H9 (cell line): ENCODE measurements at regions not wholly inside any gene's neighbourhood (a gene's known extent, or its start where the extent isn't known, plus 50 kb on each side); places are given as distances from the start of the nearest gene placed in this dataset.

Experiments used
- DNase-seq: peaks from one replicate; pipeline ENCODE4 v3.0.0-alpha.2; 2017
- H2AFZ ChIP-seq: one replicate; pipeline ENCODE4 v1.6.1; 2013; ENCODE audit warnings: mild to moderate bottlenecking, low read length, control low read depth, moderate library complexity
- H2AK5ac ChIP-seq: 2 replicates; pipeline ENCODE4 v1.6.1; 2013; ENCODE audit warnings: low read length, control low read depth, mixed read lengths; ENCODE audit not compliant: insufficient read length
- H2BK120ac ChIP-seq: one replicate; pipeline ENCODE4 v1.6.1; 2013; ENCODE audit warnings: low read depth, mild to moderate bottlenecking, low read length, control low read depth, inconsistent platforms; ENCODE audit not compliant: poor library complexity, severe bottlenecking
- H2BK12ac ChIP-seq: 2 replicates; pipeline ENCODE4 v1.6.1; 2013; ENCODE audit warnings: low read length, control low read depth, mixed read lengths, low read depth; ENCODE audit not compliant: insufficient read length
- H2BK15ac ChIP-seq: 2 replicates; pipeline ENCODE4 v1.6.1; 2013; ENCODE audit warnings: low read depth, low read length, control low read depth
- H2BK20ac ChIP-seq: one replicate; pipeline ENCODE4 v1.6.1; 2013; ENCODE audit warnings: low read depth, mild to moderate bottlenecking, low read length, control low read depth, inconsistent platforms; ENCODE audit not compliant: poor library complexity, severe bottlenecking
- H2BK5ac ChIP-seq: 2 replicates; pipeline ENCODE4 v1.6.1; 2013; ENCODE audit warnings: low read length, control low read depth, mixed read lengths; ENCODE audit not compliant: insufficient read length
- H3K14ac ChIP-seq: 2 replicates; pipeline ENCODE4 v1.6.1; 2013; ENCODE audit warnings: low read length, control low read depth; ENCODE audit not compliant: insufficient read depth
- H3K18ac ChIP-seq: 2 replicates; pipeline ENCODE4 v1.6.1; 2013; ENCODE audit warnings: low read depth, mild to moderate bottlenecking, mixed read lengths, low read length, control low read depth; ENCODE audit not compliant: insufficient read length
- H3K23ac ChIP-seq: 2 replicates; pipeline ENCODE4 v1.6.1; 2013; ENCODE audit warnings: low read length, control low read depth, mixed read lengths, low read depth; ENCODE audit not compliant: insufficient read length
- H3K23me2 ChIP-seq: 2 replicates; pipeline ENCODE4 v1.6.1; 2013; ENCODE audit warnings: low read depth, mild to moderate bottlenecking, mixed read lengths, low read length, control low read depth; ENCODE audit not compliant: insufficient read length, poor library complexity, severe bottlenecking
- H3K27ac ChIP-seq: 2 replicates; pipeline ENCODE4 v1.5.1; 2013; ENCODE audit warnings: low read length, control low read depth, mixed read lengths, low read depth; ENCODE audit not compliant: insufficient read length
- H3K27me3 ChIP-seq: 2 replicates; pipeline ENCODE4 v1.6.1; 2013; ENCODE audit warnings: low read length, control low read depth, inconsistent platforms; ENCODE audit not compliant: insufficient read depth
- H3K4ac ChIP-seq: 2 replicates; pipeline ENCODE4 v1.6.1; 2013; ENCODE audit warnings: low read depth, mild to moderate bottlenecking, control low read depth, inconsistent platforms, low read length, moderate library complexity
- H3K4me1 ChIP-seq: 2 replicates; pipeline ENCODE4 v1.6.1; 2013; ENCODE audit warnings: low read length, control low read depth, inconsistent platforms; ENCODE audit not compliant: insufficient read depth
- H3K4me2 ChIP-seq: 2 replicates; pipeline ENCODE4 v1.6.1; 2013; ENCODE audit warnings: low read length, control low read depth, mixed read lengths; ENCODE audit not compliant: insufficient read length, insufficient read depth
- H3K56ac ChIP-seq: 2 replicates; pipeline ENCODE4 v1.6.1; 2013; ENCODE audit warnings: low read depth, mild to moderate bottlenecking, mixed read lengths, low read length, control low read depth; ENCODE audit not compliant: insufficient read length
- H3K79me1 ChIP-seq: 2 replicates; pipeline ENCODE4 v1.6.1; 2013; ENCODE audit warnings: low read depth, mild to moderate bottlenecking, moderate library complexity, low read length, control low read depth, inconsistent platforms; ENCODE audit not compliant: insufficient read depth, poor library complexity, severe bottlenecking
- H3K79me2 ChIP-seq: 2 replicates; pipeline ENCODE4 v1.6.1; 2013; ENCODE audit warnings: low read length, control low read depth, inconsistent platforms; ENCODE audit not compliant: insufficient read depth
- H3K9ac ChIP-seq: 2 replicates; pipeline ENCODE4 v1.6.1; 2013; ENCODE audit warnings: low read length, control low read depth, mixed read lengths; ENCODE audit not compliant: insufficient read length; ENCODE audit errors: extremely low read depth
- H3K9me3 ChIP-seq: one replicate; pipeline ENCODE4 v1.6.1; 2013; ENCODE audit warnings: low read depth, low read length, inconsistent platforms; ENCODE audit not compliant: control insufficient read depth
- H3T11ph ChIP-seq: one replicate; pipeline ENCODE4 v1.6.1; 2013; ENCODE audit warnings: mild to moderate bottlenecking, low read length, control low read depth, inconsistent platforms
- H4K20me1 ChIP-seq: one replicate; pipeline ENCODE4 v1.6.1; 2013; ENCODE audit not compliant: control insufficient read depth, insufficient read length, insufficient read depth
- H4K5ac ChIP-seq: 2 replicates; pipeline ENCODE4 v1.6.1; 2013; ENCODE audit warnings: low read depth, mild to moderate bottlenecking, mixed read lengths, low read length, control low read depth; ENCODE audit not compliant: insufficient read length
- H4K8ac ChIP-seq: replicated peaks from 2 replicates; pipeline ENCODE4 v1.6.1; 2013; ENCODE audit warnings: low read length, control low read depth, mixed read lengths, low read depth; ENCODE audit not compliant: insufficient read length
- H4K91ac ChIP-seq: 2 replicates; pipeline ENCODE4 v1.6.1; 2013; ENCODE audit warnings: low read depth, mild to moderate bottlenecking, moderate library complexity, mixed read lengths, low read length, control low read depth; ENCODE audit not compliant: insufficient read length
- H3K27ac Mint-ChIP-seq, 3 experiments: 2 replicates in 2 of 3; 3 replicates in 1 of 3; pipeline ENCODE4 v1.8.0; 2020 to 2021; ENCODE audit warnings: mixed read lengths in 3 of 3, mild to moderate bottlenecking in 1 of 3, moderate library complexity in 1 of 3
- H3K27me3 Mint-ChIP-seq: 2 replicates; pipeline ENCODE4 v1.8.0; 2021; ENCODE audit warnings: low read depth, mild to moderate bottlenecking, moderate library complexity, mixed read lengths
- H3K36me3 Mint-ChIP-seq, 3 experiments: 2 replicates in 2 of 3; 3 replicates in 1 of 3; pipeline ENCODE4 v1.8.0; 2020 to 2021; ENCODE audit warnings: low read depth in 3 of 3, mixed read lengths in 3 of 3; ENCODE audit not compliant: insufficient read depth in 1 of 3
- H3K4me1 Mint-ChIP-seq, 2 experiments: 2 replicates each; pipeline ENCODE4 v1.8.0; 2020; ENCODE audit warnings: mixed read lengths in 2 of 2
- H3K4me3 Mint-ChIP-seq, 2 experiments: 2 replicates in 1 of 2; 3 replicates in 1 of 2; pipeline ENCODE4 v1.8.0; 2020 to 2021; ENCODE audit warnings: mild to moderate bottlenecking in 2 of 2, mixed read lengths in 2 of 2, moderate library complexity in 1 of 2
- H3K9me3 Mint-ChIP-seq, 2 experiments: 2 replicates in 1 of 2; 3 replicates in 1 of 2; pipeline ENCODE4 v1.8.0; 2020; ENCODE audit warnings: mild to moderate bottlenecking in 2 of 2, mixed read lengths in 2 of 2, moderate library complexity in 1 of 2
- WGBS: extraction: QIAGEN DNeasy Blood & Tissue Kit; methylation state at CpG from one replicate; pipeline ENCODE4 v1.1.7; 2013; ENCODE audit warnings: missing lambda C conversion rate, low lambda C conversion rate, mixed read lengths; ENCODE audit not compliant: insufficient read length; ENCODE audit errors: extremely low coverage; 5-methylcytosine and 5-hydroxymethylcytosine counted together
- TF ChIP-seq, protein P1 (sequence below): fragments of 200-600 bp; sonication (generic); conservative IDR thresholded peaks from 3 replicates; pipeline ENCODE4 v1.8.0; 2021; ENCODE audit warnings: antibody characterized with exemption, mild to moderate bottlenecking

DNA sequence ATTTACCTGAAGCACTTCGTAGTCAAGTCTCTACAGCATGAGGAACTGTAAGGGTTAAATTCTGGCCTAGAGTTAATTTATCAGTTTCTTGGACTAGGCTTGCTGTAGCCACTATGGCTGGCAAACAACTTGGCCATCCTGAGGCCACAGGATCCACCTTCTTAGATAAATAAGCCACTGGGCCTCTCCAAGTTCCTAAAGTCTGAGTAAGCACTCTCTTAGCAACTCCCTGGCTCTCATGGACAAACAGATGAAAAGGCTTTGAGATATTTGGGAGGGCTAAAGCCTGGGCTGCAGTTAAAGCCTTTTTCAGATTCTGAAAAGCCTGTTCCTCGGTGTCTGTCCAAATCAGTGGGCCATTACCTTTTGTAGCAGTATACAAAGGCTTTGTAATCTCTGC is 675.0 kb downstream of the TMEM121 start:
- H3K23me2 ChIP-seq: no peaks in the 10 kb centered on the region
- TF ChIP-seq, protein P1, sequence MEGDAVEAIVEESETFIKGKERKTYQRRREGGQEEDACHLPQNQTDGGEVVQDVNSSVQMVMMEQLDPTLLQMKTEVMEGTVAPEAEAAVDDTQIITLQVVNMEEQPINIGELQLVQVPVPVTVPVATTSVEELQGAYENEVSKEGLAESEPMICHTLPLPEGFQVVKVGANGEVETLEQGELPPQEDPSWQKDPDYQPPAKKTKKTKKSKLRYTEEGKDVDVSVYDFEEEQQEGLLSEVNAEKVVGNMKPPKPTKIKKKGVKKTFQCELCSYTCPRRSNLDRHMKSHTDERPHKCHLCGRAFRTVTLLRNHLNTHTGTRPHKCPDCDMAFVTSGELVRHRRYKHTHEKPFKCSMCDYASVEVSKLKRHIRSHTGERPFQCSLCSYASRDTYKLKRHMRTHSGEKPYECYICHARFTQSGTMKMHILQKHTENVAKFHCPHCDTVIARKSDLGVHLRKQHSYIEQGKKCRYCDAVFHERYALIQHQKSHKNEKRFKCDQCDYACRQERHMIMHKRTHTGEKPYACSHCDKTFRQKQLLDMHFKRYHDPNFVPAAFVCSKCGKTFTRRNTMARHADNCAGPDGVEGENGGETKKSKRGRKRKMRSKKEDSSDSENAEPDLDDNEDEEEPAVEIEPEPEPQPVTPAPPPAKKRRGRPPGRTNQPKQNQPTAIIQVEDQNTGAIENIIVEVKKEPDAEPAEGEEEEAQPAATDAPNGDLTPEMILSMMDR: no peak

More for the DNA sequence above, 675.0 kb downstream of the TMEM121 start:
- H3K14ac ChIP-seq: no peak overlapping the region
- H3K4me1 ChIP-seq: no peaks in the 10 kb centered on the region
- H3K27me3 ChIP-seq: no peaks in the 10 kb centered on the region
- no peak overlapping the region for H3K9ac ChIP-seq
- no peak overlapping the region for H2BK12ac ChIP-seq
- no peak overlapping the region for H3T11ph ChIP-seq
- H3K27me3 Mint-ChIP-seq: peaks cover 4% of the 10 kb centered on the region
- no peak overlapping the region for H2BK120ac ChIP-seq
- no peak overlapping the region for H2AK5ac ChIP-seq
- H3K56ac ChIP-seq: no peak overlapping the region
- peaks cover 14 to 42% (median 21%) of the 10 kb centered on the region in 3 experiments; a peak in 6 of 7 replicates for H3K36me3 Mint-ChIP-seq
- no peak overlapping the region for H2BK20ac ChIP-seq
- H4K8ac ChIP-seq: no peak overlapping the region
- H3K9me3 ChIP-seq: peaks cover 88% of the 10 kb centered on the region
- H4K91ac ChIP-seq: no peak overlapping the region
- no peaks in the 10 kb centered on the region for H3K79me1 ChIP-seq
- H3K18ac ChIP-seq: no peak overlapping the region
- H3K79me2 ChIP-seq: no peaks in the 10 kb centered on the region
- H3K27ac Mint-ChIP-seq: no peak overlapping the region
- H4K5ac ChIP-seq: no peak overlapping the region
- H2BK5ac ChIP-seq: no peak overlapping the region
- H3K4me1 Mint-ChIP-seq: no peaks in the 10 kb centered on the region
- no peak overlapping the region for H3K27ac ChIP-seq
- H4K20me1 ChIP-seq: no peaks in the 10 kb centered on the region
- peaks cover 93 to 95% of the 10 kb centered on the region in 2 experiments for H3K9me3 Mint-ChIP-seq
- no peak overlapping the region for H2BK15ac ChIP-seq
- no peak overlapping the region for H3K23ac ChIP-seq
- H3K4ac ChIP-seq: no peak overlapping the region
- H3K4me2 ChIP-seq: no peak overlapping the region
- H2AFZ ChIP-seq: no peak overlapping the region
- no peak for DNase-seq
- no peak overlapping the region for H3K4me3 Mint-ChIP-seq
- WGBS: no CpG with 5 or more reads among the region's 2 CpGs
